Spleen (tissue), 11 donors: ENCODE measurements at regions not wholly inside any gene's neighbourhood (a gene's known extent, or its start where the extent isn't known, plus 50 kb on each side); places are given as distances from the start of the nearest gene placed in this dataset.

ENCODE experiments used
- DNase-seq: peaks from one replicate; pipeline ENCODE4 v3.0.0-alpha.2; 2020
- H3K27ac ChIP-seq, 8 donors: fragments of 200-600 bp; sonication (generic) in 7 of 8; 1 replicate in 4 of 8; 2 replicates in 4 of 8; pipeline versions ENCODE4 v1.5.0 to v1.8.0; 2016 to 2021; ENCODE audit warnings: inconsistent platforms in 4 of 8, mild to moderate bottlenecking in 4 of 8, moderate library complexity in 1 of 8
- H3K27me3 ChIP-seq, 7 donors: fragments of 200-600 bp; sonication (generic) in 6 of 7; replicated peaks in 1 of 7; 1 replicate in 4 of 7; 2 replicates in 3 of 7; pipeline versions ENCODE4 v1.5.0 to v1.8.0; 2016 to 2021; ENCODE audit warnings: inconsistent platforms in 3 of 7, mild to moderate bottlenecking in 1 of 7
- H3K36me3 ChIP-seq, 6 donors: fragments of 200-600 bp; sonication (generic) in 5 of 6; 1 replicate in 4 of 6; 2 replicates in 2 of 6; pipeline versions ENCODE4 v1.5.0 to v1.8.0; 2016 to 2021; ENCODE audit warnings: inconsistent platforms in 2 of 6
- H3K4me1 ChIP-seq, 6 donors: fragments of 200-600 bp; sonication (generic) in 5 of 6; 1 replicate in 3 of 6; 2 replicates in 3 of 6; pipeline versions ENCODE4 v1.5.0 to v1.8.0; 2016 to 2021; ENCODE audit warnings: inconsistent platforms in 3 of 6
- H3K4me3 ChIP-seq, 8 donors: fragments of 200-600 bp; sonication (generic) in 7 of 8; 1 replicate in 4 of 8; 2 replicates in 4 of 8; pipeline versions ENCODE4 v1.5.0 to v1.8.0; 2016 to 2021; ENCODE audit warnings: inconsistent platforms in 4 of 8, mild to moderate bottlenecking in 4 of 8, moderate library complexity in 2 of 8
- H3K9me3 ChIP-seq, 8 donors: fragments of 200-600 bp; sonication (generic) in 7 of 8; 1 replicate in 4 of 8; 2 replicates in 4 of 8; pipeline versions ENCODE4 v1.5.0 to v1.8.0; 2016 to 2021; ENCODE audit warnings: inconsistent platforms in 4 of 8
- POLR2A ChIP-seq, 3 donors: fragments of 450-650 bp; IDR thresholded peaks; one replicate each; pipeline ENCODE4 v1.5.1; 2017; ENCODE audit warnings: antibody characterized with exemption in 3 of 3, mild to moderate bottlenecking in 1 of 3
- POLR2AphosphoS5 ChIP-seq, 3 donors: sonication (generic); formaldehyde crosslinking; IDR thresholded peaks; one replicate each; pipeline ENCODE4 v1.5.1; 2017; ENCODE audit warnings: antibody characterized with exemption in 3 of 3
- WGBS, 5 donors: extraction: QIAGEN DNeasy Blood & Tissue Kit in 3 of 5; methylation state at CpG; one replicate each; pipeline versions ENCODE4 v1.1.5 to v1.1.7; 2013 to 2018; 5-methylcytosine and 5-hydroxymethylcytosine counted together
- intact Hi-C: fragments of 100-400 bp; cut with DNase I; formaldehyde crosslinking; loops from one replicate; pipeline ENCODE4 v1.15.0; 2023; ENCODE audit warnings: low total_unique reads
- TF ChIP-seq, protein P1 (sequence below), 11 experiments: fragments of 200-600 bp in 7 of 11; fragments of 450-650 bp in 4 of 11; sonication (generic) in 4 of 11; IDR thresholded peaks in 8 of 11; conservative IDR thresholded peaks in 3 of 11; 1 replicate in 7 of 11; 2 replicates in 4 of 11; pipeline versions ENCODE4 v1.4.0 to v1.8.0; 2016 to 2021; ENCODE audit warnings: antibody characterized with exemption in 11 of 11, inconsistent platforms in 4 of 11, mild to moderate bottlenecking in 1 of 11
- donor health status: healthy with polysubstance abuse.
- donor health status: DM: no; HTN: no; CAD: no; lungs with moderate emphysema.
- donor health status: DM: no; HTN: no; CAD: no.
- donor health status: Bipolar disorder and iron deficiency.
- donor health status: healthy.
- donor health status: DM: no; HTN: no; CAD: no.
- donor health status: DM: yes; HTN: yes; CAD: no.

DNA sequence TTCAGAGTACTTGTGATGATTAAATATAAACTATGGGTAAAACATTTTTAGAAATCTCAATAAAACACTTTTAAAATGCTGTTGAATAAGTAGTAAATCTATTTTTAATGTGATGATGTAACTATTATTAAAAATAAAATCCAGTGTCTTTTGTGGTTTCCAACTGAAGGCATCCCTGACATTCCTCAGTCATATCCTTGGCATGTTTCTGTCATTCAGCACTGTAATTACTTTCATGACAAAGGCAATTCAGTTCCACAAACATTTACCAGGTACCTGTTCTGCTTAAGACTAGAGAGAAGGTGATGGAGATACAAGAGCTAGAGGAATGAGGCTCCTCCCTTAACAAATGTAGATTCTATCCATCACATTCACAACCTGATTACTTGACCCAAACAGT, 518.7 kb upstream of the MAP3K7 start:
- TF ChIP-seq, protein P1, sequence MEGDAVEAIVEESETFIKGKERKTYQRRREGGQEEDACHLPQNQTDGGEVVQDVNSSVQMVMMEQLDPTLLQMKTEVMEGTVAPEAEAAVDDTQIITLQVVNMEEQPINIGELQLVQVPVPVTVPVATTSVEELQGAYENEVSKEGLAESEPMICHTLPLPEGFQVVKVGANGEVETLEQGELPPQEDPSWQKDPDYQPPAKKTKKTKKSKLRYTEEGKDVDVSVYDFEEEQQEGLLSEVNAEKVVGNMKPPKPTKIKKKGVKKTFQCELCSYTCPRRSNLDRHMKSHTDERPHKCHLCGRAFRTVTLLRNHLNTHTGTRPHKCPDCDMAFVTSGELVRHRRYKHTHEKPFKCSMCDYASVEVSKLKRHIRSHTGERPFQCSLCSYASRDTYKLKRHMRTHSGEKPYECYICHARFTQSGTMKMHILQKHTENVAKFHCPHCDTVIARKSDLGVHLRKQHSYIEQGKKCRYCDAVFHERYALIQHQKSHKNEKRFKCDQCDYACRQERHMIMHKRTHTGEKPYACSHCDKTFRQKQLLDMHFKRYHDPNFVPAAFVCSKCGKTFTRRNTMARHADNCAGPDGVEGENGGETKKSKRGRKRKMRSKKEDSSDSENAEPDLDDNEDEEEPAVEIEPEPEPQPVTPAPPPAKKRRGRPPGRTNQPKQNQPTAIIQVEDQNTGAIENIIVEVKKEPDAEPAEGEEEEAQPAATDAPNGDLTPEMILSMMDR (IDR thresholded peaks at IDR 0.05 in 8 of 11, conservative IDR thresholded peaks at IDR 0.05 in 3 of 11), result no peak
- no peak for TF ChIP-seq POLR2AphosphoS5 (IDR thresholded peaks at IDR 0.05)
- no peak for TF ChIP-seq POLR2A (IDR thresholded peaks at IDR 0.05)
- Histone ChIP-seq H3K27ac (no peak overlapping the region), H3K4me1 (no peaks in the 10 kb centered on the region), H3K9me3 (no peaks in the 10 kb centered on the region), H3K4me3 (no peak overlapping the region), H3K36me3 (no peaks in the 10 kb centered on the region), H3K27me3 (no peaks in the 10 kb centered on the region)
- intact Hi-C loops, result no loop called here
- DNase-seq, result no peak

- intact Hi-C loops, result no loop called here
- H3K27ac ChIP-seq, result no peak overlapping the region
- H3K36me3 ChIP-seq, result no peaks in the 10 kb centered on the region
- no peaks in the 10 kb centered on the region for H3K27me3 ChIP-seq
- 40 to 76% (median 58%) methylated on average over 1 of the region's 1 CpG for WGBS, 5 donors
- H3K4me3 ChIP-seq, result no peak overlapping the region
- TF ChIP-seq POLR2A (IDR thresholded peaks at IDR 0.05), result no peak
- no peak for DNase-seq
- no peaks in the 10 kb centered on the region for H3K9me3 ChIP-seq
- no peaks in the 10 kb centered on the region for H3K4me1 ChIP-seq
Observed at GRCh38 chr6:91099479-91099878, 512.6 kb upstream of the MAP3K7 start.

DNA sequence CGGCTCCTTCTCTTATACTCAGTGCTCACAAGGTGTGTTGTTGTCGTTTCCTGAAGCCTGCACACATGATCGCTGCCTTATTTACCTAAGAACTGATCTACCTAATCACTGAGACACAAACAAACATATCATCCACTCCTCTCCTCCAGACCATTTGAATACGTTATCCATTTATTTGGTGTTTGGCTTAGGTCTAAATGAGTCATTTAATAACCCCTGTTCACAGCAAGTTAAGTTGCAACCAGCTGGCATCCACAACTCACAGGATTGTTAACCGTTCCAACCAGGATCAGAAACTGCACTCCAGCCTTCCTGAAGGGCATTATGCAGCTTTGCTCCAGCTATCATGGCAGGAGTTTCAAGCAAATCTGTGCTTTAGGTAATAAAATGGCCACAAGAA, 511.1 kb upstream of the MAP3K7 start:
- Histone ChIP-seq H3K4me1 (no peaks in the 10 kb centered on the region), H3K4me3 (no peak overlapping the region), H3K9me3 (no peaks in the 10 kb centered on the region), H3K27me3 (no peaks in the 10 kb centered on the region), H3K36me3 (no peaks in the 10 kb centered on the region), H3K27ac (no peak overlapping the region)
- no peak for DNase-seq
- intact Hi-C loops, result no loop called here
- 77 to 89% (median 86%) methylated on average over 5 of the region's 5 CpGs for WGBS, 5 donors
- TF ChIP-seq, protein P1 (IDR thresholded peaks at IDR 0.05 in 8 of 11, conservative IDR thresholded peaks at IDR 0.05 in 3 of 11), result no peak
- TF ChIP-seq POLR2A (IDR thresholded peaks at IDR 0.05), result no peak
- TF ChIP-seq POLR2AphosphoS5 (IDR thresholded peaks at IDR 0.05), result no peak

DNA sequence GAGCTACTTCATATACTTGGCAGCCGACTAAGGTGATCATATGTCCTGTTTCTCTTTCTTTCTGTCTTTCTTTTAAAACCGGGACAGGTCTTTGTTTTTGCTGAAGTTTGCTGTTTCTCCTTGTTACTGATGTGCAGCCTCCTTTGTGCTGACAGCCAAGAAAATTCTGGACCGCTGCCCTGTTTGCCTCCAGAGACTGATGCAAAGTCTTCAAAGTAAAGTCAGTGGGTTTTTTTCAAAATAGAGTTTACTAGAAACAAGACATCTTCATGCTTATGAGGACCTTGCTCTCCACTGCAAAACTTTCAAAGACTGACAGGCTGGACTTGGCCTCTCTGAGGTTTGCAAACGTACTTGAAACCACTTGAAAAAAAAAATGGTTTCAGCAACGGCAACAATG, 510.5 kb upstream of the MAP3K7 start:
- H3K36me3 ChIP-seq, result no peaks in the 10 kb centered on the region
- no peak overlapping the region for H3K27ac ChIP-seq
- no peaks in the 10 kb centered on the region for H3K9me3 ChIP-seq
- DNase-seq, result no peak
- no peak for TF ChIP-seq POLR2A (IDR thresholded peaks at IDR 0.05)
- no peak for TF ChIP-seq POLR2AphosphoS5 (IDR thresholded peaks at IDR 0.05)
- TF ChIP-seq, protein P1 (IDR thresholded peaks at IDR 0.05 in 8 of 11, conservative IDR thresholded peaks at IDR 0.05 in 3 of 11), result no peak
- no peaks in the 10 kb centered on the region for H3K4me1 ChIP-seq
- intact Hi-C loops, result no loop called here
- 64 to 81% (median 72%) methylated on average over 5 of the region's 5 CpGs for WGBS, 5 donors
- H3K4me3 ChIP-seq, result no peak overlapping the region
- no peaks in the 10 kb centered on the region for H3K27me3 ChIP-seq

DNA sequence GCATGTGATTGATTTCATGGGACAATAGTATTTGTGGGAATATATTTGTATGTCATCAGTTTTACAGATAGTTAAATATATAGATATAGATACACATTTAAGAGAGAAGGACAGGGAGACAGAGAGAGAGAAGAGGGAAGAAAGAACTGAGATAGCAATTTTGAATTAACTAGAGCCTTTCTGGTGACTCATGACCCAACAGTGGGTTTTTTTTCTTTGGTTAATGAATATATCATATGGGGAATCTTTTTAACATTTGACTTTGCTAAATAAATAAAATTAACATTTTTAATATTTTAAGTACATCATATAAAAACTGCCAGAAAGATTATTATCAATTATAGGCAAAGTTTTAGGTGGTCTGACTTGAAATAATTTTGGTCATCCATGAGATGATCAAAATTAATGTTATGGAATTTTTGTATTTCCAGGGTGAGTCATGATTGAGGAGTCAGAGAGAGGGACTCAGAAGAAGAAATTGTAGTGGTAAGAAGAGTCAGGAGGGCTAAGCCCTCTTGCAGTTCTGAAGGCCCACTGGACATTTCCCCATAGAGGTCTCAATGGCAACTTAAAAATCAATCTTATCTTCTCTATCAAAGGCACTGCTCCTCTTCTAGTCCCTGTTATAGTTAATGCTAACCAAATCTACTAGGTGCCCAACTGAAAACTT, 508.1 kb upstream of the MAP3K7 start:
- DNase-seq, result no peak
- H3K4me3 ChIP-seq, result no peak overlapping the region
- TF ChIP-seq POLR2A (IDR thresholded peaks at IDR 0.05) (no peak), POLR2AphosphoS5 (IDR thresholded peaks at IDR 0.05) (no peak)
- TF ChIP-seq, protein P1 (IDR thresholded peaks at IDR 0.05 in 8 of 11, conservative IDR thresholded peaks at IDR 0.05 in 3 of 11), result no peak
- H3K36me3 ChIP-seq, result no peaks in the 10 kb centered on the region
- intact Hi-C loops, result no loop called here
- no peaks in the 10 kb centered on the region for H3K4me1 ChIP-seq
- H3K27me3 ChIP-seq, result no peaks in the 10 kb centered on the region
- no peak overlapping the region for H3K27ac ChIP-seq
- H3K9me3 ChIP-seq, result no peaks in the 10 kb centered on the region
